Activated CD4-positive, alpha-beta T cell treated with anti-CD3 and anti-CD28 coated beads, Interleukin-2, Interleukin-4, amounts not matched to agents 100 ng/mL and 50 ng/mL, durations not matched to agents 16 hours and 8 hours (primary cell): ENCODE measurements at regions not wholly inside any gene's neighbourhood (a gene's known extent, or its start where the extent isn't known, plus 50 kb on each side); places are given as distances from the start of the nearest gene placed in this dataset.

Source experiments
- DNase-seq: peaks from one replicate; pipeline ENCODE4 v3.0.0-alpha.2; 2020; ENCODE audit warnings: low spot score

- no peak for DNase-seq
These were observed 219.0 kb upstream of the CDH12 start for GRCh38 chr5:23072179-23072578.

- no peak for DNase-seq
These were observed 218.5 kb upstream of the CDH12 start for GRCh38 chr5:23071682-23072081.

GRCh38 chr5:23064710-23065109 lies 211.6 kb upstream of the CDH12 start:
- DNase-seq = no peak

GRCh38 chr5:23053846-23054245 lies 200.7 kb upstream of the CDH12 start:
- no peak for DNase-seq

- no peak for DNase-seq
These were observed 189.1 kb upstream of the CDH12 start for GRCh38 chr5:23042226-23042625.

- no peak for DNase-seq
These were observed 182.5 kb upstream of the CDH12 start for GRCh38 chr5:23035555-23036090.

- DNase-seq = no peak
These were observed 180.7 kb upstream of the CDH12 start for GRCh38 chr5:23033864-23034263.

- DNase-seq = no peak
These were observed 176.1 kb upstream of the CDH12 start for GRCh38 chr5:23029290-23029689.

GRCh38 chr5:23028445-23029021 lies 175.4 kb upstream of the CDH12 start:
- DNase-seq = no peak

- no peak for DNase-seq
These were observed 174.7 kb upstream of the CDH12 start for GRCh38 chr5:23027830-23028229.

- DNase-seq = no peak
These were observed 174.2 kb upstream of the CDH12 start for GRCh38 chr5:23027331-23027730.

GRCh38 chr5:23026252-23027170 lies 173.4 kb upstream of the CDH12 start:
- no peak for DNase-seq

GRCh38 chr5:23025629-23026233 lies 172.6 kb upstream of the CDH12 start:
- no peak for DNase-seq

- DNase-seq = no peak
These were observed 171.3 kb upstream of the CDH12 start for GRCh38 chr5:23024470-23024869.

GRCh38 chr5:23014825-23015224 lies 161.7 kb upstream of the CDH12 start:
- no peak for DNase-seq

- DNase-seq = no peak
These were observed 161.1 kb upstream of the CDH12 start for GRCh38 chr5:23014266-23014665.

GRCh38 chr5:23013395-23013998 lies 160.4 kb upstream of the CDH12 start:
- no peak for DNase-seq

GRCh38 chr5:23012842-23013241 lies 159.7 kb upstream of the CDH12 start:
- no peak for DNase-seq

GRCh38 chr5:23007762-23008161 lies 154.6 kb upstream of the CDH12 start:
- no peak for DNase-seq

- DNase-seq = no peak
These were observed 154.1 kb upstream of the CDH12 start for GRCh38 chr5:23007236-23007635.

GRCh38 chr5:23001120-23001519 lies 148.0 kb upstream of the CDH12 start:
- no peak for DNase-seq

- DNase-seq = no peak
These were observed 145.6 kb upstream of the CDH12 start for GRCh38 chr5:22998774-22999173.

GRCh38 chr5:22998362-22998761 lies 145.2 kb upstream of the CDH12 start:
- no peak for DNase-seq
